Tibial nerve (tissue), 4 donors: ENCODE measurements at regions not wholly inside any gene's neighbourhood (a gene's known extent, or its start where the extent isn't known, plus 50 kb on each side); places are given as distances from the start of the nearest gene placed in this dataset.

Experiments
- DNase-seq, 2 donors: peaks; one replicate each; pipeline ENCODE4 v3.0.0-alpha.2; 2019; ENCODE audit warnings: low spot score in 2 of 2
- H3K27ac ChIP-seq, 4 donors: fragments of 200-600 bp; sonication (generic) in 3 of 4; one replicate each; pipeline ENCODE4 v1.5.1; 2017 to 2019; ENCODE audit warnings: mild to moderate bottlenecking in 1 of 4
- H3K27me3 ChIP-seq, 2 donors: fragments of 200-600 bp; sonication (generic) in 1 of 2; one replicate each; pipeline versions ENCODE4 v1.5.1 to v1.6.0; 2017 to 2019
- H3K36me3 ChIP-seq, 3 donors: fragments of 200-600 bp; sonication (generic); one replicate each; pipeline ENCODE4 v1.5.1; 2018 to 2019
- H3K4me1 ChIP-seq, 4 donors: fragments of 200-600 bp; sonication (generic) in 3 of 4; one replicate each; pipeline ENCODE4 v1.5.1; 2017 to 2019
- H3K4me3 ChIP-seq, 4 donors: fragments of 200-600 bp; sonication (generic) in 3 of 4; one replicate each; pipeline ENCODE4 v1.5.1; 2017 to 2019; ENCODE audit warnings: mild to moderate bottlenecking in 1 of 4, moderate library complexity in 1 of 4
- H3K9me3 ChIP-seq, 4 donors: fragments of 200-600 bp; sonication (generic) in 3 of 4; one replicate each; pipeline ENCODE4 v1.5.1; 2017 to 2019
- EP300 ChIP-seq, 2 donors: sonication (generic); formaldehyde crosslinking; IDR thresholded peaks; one replicate each; pipeline ENCODE4 v1.6.1; 2017; ENCODE audit warnings: antibody characterized with exemption in 2 of 2, mild to moderate bottlenecking in 1 of 2
- POLR2A ChIP-seq, 2 donors: fragments of 450-650 bp; IDR thresholded peaks; one replicate each; pipeline ENCODE4 v1.6.1; 2017; ENCODE audit warnings: antibody characterized with exemption in 2 of 2, mild to moderate bottlenecking in 2 of 2, moderate library complexity in 2 of 2
- WGBS, 2 donors: methylation state at CpG; one replicate each; pipeline ENCODE4 v1.1.5; 2018; 5-methylcytosine and 5-hydroxymethylcytosine counted together
- TF ChIP-seq, protein P1 (sequence below), 5 experiments: fragments of 200-600 bp in 3 of 5; fragments of 450-650 bp in 2 of 5; sonication (generic) in 3 of 5; IDR thresholded peaks; one replicate each; pipeline ENCODE4 v1.5.1; 2016 to 2019; ENCODE audit warnings: antibody characterized with exemption in 5 of 5, mild to moderate bottlenecking in 3 of 5, moderate library complexity in 2 of 5

DNA sequence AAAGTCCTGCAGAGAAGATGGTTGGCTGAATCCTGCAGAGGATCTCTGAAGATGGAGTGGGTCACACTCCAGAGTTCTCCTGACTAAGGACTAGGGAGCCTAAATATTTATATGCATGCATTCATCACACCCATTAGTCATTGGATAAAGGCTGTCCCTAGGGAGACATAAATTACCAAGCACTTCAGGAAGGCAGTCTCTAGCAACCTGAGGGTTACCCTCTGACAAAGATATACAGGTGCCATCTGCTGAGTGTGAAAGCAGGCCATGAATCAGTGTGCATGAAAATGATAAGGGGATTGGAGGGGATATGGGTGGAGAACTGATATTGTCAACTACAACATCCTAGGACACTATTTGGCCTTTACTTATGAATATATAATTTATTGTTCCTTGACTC lies 294.8 kb upstream of the DDX18 start:
- Histone ChIP-seq H3K36me3 (no peaks in the 10 kb centered on the region), H3K27ac (no peak overlapping the region), H3K4me1 (no peaks in the 10 kb centered on the region), H3K4me3 (no peak overlapping the region), H3K9me3 (no peaks in the 10 kb centered on the region), H3K27me3 (no peaks in the 10 kb centered on the region)
- TF ChIP-seq POLR2A (IDR thresholded peaks at IDR 0.05): no peak
- TF ChIP-seq, protein P1, sequence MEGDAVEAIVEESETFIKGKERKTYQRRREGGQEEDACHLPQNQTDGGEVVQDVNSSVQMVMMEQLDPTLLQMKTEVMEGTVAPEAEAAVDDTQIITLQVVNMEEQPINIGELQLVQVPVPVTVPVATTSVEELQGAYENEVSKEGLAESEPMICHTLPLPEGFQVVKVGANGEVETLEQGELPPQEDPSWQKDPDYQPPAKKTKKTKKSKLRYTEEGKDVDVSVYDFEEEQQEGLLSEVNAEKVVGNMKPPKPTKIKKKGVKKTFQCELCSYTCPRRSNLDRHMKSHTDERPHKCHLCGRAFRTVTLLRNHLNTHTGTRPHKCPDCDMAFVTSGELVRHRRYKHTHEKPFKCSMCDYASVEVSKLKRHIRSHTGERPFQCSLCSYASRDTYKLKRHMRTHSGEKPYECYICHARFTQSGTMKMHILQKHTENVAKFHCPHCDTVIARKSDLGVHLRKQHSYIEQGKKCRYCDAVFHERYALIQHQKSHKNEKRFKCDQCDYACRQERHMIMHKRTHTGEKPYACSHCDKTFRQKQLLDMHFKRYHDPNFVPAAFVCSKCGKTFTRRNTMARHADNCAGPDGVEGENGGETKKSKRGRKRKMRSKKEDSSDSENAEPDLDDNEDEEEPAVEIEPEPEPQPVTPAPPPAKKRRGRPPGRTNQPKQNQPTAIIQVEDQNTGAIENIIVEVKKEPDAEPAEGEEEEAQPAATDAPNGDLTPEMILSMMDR (IDR thresholded peaks at IDR 0.05): no peak
- no peak for TF ChIP-seq EP300 (IDR thresholded peaks at IDR 0.05)
- DNase-seq: no peak

DNA sequence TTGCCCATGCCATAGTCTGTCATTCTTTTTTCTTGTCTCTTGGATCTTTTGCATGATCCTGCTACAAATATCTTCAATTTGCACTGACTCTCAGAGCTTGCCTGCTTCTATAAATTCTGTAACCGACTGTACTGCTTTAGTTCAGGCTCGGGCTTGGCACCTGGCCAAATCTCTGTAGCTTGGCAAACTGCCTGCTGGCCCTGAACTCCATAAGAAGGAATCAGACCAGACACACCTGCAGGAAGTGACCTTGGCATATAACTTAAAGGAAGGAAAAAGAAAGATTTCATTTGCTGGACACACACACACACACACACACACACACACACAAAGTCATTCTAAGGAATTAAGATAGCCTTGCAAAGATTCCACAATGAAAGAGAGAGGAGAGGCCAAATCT lies 291.2 kb upstream of the DDX18 start:
- 0% methylated on average over 2 of the region's 2 CpGs for WGBS, 2 donors
- TF ChIP-seq, protein P1 (IDR thresholded peaks at IDR 0.05): no peak
- TF ChIP-seq POLR2A (IDR thresholded peaks at IDR 0.05): no peak
- no peak for TF ChIP-seq EP300 (IDR thresholded peaks at IDR 0.05)
- Histone ChIP-seq H3K36me3 (no peaks in the 10 kb centered on the region), H3K27ac (no peak overlapping the region), H3K4me1 (no peaks in the 10 kb centered on the region), H3K27me3 (no peaks in the 10 kb centered on the region), H3K9me3 (no peaks in the 10 kb centered on the region), H3K4me3 (no peak overlapping the region)
- DNase-seq: peak; percentile 16 to 28

DNA sequence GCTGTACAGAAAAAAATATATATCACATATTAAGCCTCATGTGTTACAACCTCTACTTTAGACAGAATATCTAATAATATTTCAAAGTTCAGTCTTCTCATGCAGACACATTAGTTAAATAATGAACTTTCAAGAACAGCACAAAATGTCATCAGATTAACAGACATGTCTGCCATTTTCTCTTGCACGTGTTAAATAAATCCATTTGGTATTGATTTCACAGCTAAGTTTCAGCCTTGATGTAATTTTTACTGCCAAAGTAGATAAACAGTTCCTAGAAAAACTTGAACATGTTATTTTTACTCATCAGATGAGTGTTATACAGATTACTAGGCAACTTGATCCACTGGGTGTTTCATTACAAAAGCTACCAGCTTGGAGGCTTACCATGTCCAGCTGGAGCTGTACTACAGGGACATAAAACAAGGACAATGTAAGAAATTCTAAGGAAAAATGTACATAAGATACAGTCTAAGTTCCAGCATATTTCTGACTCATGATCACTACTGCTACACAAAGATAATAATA lies 290.7 kb upstream of the DDX18 start:
- Histone ChIP-seq H3K27me3 (no peaks in the 10 kb centered on the region), H3K4me3 (no peak overlapping the region), H3K27ac (no peak overlapping the region), H3K9me3 (no peaks in the 10 kb centered on the region), H3K4me1 (no peaks in the 10 kb centered on the region), H3K36me3 (no peaks in the 10 kb centered on the region)
- DNase-seq: no peak
- TF ChIP-seq, protein P1 (IDR thresholded peaks at IDR 0.05): no peak
- no peak for TF ChIP-seq POLR2A (IDR thresholded peaks at IDR 0.05)
- TF ChIP-seq EP300 (IDR thresholded peaks at IDR 0.05): no peak
- WGBS, 2 donors: 38 to 54% methylated on average over 1 of the region's 1 CpG

DNA sequence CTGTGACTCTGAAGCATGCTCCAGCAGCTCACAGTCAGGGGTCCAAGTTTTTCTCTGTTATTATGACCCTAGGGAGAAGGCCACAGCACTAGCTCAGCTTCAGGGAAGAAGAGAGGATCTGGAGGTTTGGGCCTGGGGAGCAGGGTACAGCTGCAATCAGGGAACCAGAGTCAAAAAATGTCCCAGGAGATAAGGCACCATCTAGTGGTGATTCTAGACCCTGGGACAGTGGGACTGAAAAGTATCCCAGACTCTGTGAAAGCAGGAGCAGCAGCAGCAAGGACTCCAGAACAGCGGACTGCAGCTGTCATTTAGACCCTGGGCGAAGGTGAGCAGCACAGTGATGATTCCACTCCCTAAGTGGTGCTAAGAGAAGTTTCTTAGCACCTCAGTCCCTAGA lies 278.4 kb upstream of the DDX18 start:
- Histone ChIP-seq H3K36me3 (no peaks in the 10 kb centered on the region), H3K9me3 (peaks cover 0 to 7% (median 0%) of the 10 kb centered on the region in 4 donors), H3K27me3 (no peaks in the 10 kb centered on the region), H3K4me1 (no peaks in the 10 kb centered on the region), H3K4me3 (no peak overlapping the region), H3K27ac (no peak overlapping the region)
- no peak for DNase-seq
- WGBS, 2 donors: 47 to 48% methylated on average over 2 of the region's 2 CpGs
- TF ChIP-seq, protein P1 (IDR thresholded peaks at IDR 0.05): no peak
- TF ChIP-seq POLR2A (IDR thresholded peaks at IDR 0.05) (no peak), EP300 (IDR thresholded peaks at IDR 0.05) (no peak)

DNA sequence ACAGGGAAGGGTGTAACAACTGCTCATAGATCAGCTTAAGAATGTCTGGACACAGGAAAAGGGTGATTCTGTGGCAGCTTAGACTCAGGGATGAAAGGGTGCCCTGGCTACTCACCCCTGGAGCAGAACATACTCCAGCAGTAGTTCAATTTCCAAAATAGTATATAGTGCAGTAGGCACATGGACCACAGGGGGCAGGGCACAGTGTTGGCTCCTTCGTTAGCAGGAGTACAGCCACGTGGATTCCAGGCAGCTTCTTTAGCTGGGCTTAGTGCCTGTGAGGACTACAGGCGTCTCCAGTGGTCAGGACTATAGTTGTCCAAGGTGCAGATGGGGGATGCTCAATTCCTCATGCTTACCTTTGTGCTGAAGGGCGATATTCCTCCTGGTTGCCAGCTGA lies 277.5 kb upstream of the DDX18 start:
- H3K9me3 ChIP-seq: peaks cover 0 to 7% (median 0%) of the 10 kb centered on the region in 4 donors
- no peak overlapping the region for H3K4me3 ChIP-seq
- H3K27me3 ChIP-seq: no peaks in the 10 kb centered on the region
- no peak for DNase-seq
- H3K27ac ChIP-seq: no peak overlapping the region
- 60 to 73% methylated on average over 3 to 4 of the region's 4 CpGs for WGBS, 2 donors
- H3K36me3 ChIP-seq: no peaks in the 10 kb centered on the region
- no peak for TF ChIP-seq POLR2A (IDR thresholded peaks at IDR 0.05)
- TF ChIP-seq EP300 (IDR thresholded peaks at IDR 0.05): no peak
- TF ChIP-seq, protein P1 (IDR thresholded peaks at IDR 0.05): no peak
- H3K4me1 ChIP-seq: no peaks in the 10 kb centered on the region
